HG03439 (cell line): ENCODE measurements at regions not wholly inside any gene's neighbourhood (a gene's known extent, or its start where the extent isn't known, plus 50 kb on each side); places are given as distances from the start of the nearest gene placed in this dataset.
"Not testable (repeated sequence)": the region's sequence is repeated elsewhere in the genome, so short reads cannot be mapped to it uniquely, and the experiment has no call there.

ENCODE experiments used
- ATAC-seq: cut with Tn5 transposase; IDR thresholded peaks from one replicate; pipeline ENCODE4 v1.9.1; 2021; ENCODE audit warnings: mild to moderate bottlenecking, moderate library complexity; ENCODE audit not compliant: unreplicated experiment

DNA sequence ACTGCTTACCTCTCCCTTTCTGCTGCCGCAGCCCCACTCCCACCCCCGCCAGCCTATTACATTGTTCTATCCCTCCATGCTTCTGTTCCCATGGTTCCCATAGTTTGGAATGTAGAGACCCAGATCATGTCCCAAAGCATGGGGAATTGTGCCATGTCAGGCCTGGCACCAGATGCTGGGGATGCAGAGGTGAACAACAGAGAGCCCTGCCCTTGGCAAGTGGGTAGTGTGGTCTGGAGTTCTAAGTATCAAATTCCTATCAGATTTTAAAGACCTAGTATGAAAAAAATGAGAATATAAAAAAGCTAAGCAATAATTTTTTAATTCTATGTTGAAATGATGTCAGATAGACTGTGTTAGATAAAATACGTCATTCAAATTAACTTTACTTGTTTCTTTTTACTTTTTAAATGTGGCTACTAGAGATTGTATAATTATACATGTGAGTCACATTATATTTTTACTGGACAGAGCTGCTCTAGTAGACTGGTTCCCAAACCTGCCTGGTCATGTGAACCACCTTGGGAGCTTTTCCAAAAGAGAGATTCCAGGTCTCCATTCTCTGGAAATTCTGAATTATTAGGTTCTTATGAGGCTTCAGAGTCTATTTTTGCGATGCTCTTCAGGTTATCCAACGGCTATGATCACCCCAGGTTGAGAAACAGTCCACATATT, 113.0 kb upstream of the DAB1 start:
- ATAC-seq, result no peak

DNA sequence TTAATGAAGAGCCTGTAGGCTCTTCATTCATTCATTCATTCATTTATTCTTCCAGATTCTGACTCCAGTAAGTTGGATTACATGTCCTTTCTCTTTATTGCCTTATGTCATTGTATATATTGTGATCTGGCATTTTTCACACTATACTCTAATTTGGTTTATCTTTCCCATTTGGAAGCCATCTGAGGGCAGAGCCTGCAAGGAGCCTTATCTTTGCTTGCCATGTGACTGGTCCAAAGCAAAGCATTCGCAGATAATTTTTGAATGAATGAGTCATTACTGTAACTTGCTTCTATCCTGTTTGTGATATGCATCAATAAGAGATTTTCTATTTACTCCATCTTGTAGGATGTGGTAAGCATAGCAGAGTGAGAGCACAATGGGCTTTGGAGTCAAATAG, 108.4 kb upstream of the DAB1 start:
- no peak for ATAC-seq

DNA sequence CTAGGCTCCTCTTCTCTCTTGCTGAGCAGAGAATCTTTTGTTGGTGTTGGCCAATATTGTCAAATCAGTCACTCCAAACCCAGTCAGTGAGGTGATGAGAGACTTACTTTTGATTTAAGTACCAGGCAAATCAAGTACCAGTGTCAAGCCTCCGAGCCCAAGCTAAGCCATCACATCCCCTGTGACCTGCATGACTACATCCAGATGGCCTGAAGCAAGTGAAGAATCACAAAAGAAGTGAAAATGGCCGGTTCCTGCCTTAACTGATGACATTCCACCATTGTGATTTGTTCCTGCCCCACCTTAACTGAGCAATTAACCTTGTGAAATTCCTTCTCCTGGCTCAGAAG, 107.0 kb upstream of the DAB1 start:
- ATAC-seq, result not testable (repeated sequence)

DNA sequence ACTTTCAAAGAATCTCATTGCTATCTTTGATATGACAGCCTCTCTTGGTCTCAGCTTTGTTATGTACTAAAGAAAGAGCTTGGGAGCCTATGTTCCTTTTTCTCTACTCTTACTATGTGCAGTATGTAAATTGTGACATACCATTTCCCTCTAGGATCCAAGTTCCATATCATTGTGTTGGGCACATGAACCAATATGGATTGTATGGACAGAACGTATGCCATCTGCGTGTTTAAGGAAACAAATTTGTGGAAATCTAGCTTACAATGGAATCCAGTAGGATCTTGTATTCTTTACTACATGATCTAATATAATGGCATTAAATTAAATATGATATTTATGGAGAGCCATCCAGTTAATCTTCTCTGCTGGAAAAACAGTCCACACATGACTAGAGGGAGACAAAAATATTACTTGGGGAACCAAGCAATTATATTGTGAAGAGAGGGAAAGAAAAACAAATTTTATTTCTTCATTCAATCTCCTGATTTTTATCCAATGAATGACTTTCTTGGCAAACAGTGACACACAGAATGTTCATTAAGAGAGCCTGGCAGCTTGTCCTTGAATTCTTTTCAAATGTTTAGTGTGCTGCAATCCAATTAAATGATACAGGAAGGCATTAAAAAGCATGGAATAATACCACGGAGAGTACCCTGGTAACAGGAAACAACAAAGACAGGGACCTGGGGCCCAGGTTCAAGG, 106.5 kb upstream of the DAB1 start:
- no peak for ATAC-seq

DNA sequence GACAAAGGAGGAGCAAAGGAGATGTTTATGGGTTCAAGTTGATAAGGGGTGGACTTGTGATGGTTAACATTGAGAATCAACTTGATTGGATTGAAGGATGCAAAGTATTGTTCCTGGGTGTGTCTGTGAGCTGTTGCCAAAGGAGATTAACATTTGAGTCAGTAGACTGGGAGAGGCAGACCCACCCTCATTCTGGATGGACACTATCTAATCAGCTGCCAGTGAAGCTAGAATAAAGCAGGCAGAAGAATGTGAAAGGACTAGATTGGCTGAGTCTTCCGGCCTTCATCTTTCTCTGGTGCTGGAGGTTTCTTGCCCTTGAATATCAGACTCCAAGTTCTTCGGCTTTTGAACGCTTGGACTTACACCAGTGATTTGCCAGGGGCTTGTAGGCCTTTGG, 98.7 kb upstream of the DAB1 start:
- no peak for ATAC-seq

DNA sequence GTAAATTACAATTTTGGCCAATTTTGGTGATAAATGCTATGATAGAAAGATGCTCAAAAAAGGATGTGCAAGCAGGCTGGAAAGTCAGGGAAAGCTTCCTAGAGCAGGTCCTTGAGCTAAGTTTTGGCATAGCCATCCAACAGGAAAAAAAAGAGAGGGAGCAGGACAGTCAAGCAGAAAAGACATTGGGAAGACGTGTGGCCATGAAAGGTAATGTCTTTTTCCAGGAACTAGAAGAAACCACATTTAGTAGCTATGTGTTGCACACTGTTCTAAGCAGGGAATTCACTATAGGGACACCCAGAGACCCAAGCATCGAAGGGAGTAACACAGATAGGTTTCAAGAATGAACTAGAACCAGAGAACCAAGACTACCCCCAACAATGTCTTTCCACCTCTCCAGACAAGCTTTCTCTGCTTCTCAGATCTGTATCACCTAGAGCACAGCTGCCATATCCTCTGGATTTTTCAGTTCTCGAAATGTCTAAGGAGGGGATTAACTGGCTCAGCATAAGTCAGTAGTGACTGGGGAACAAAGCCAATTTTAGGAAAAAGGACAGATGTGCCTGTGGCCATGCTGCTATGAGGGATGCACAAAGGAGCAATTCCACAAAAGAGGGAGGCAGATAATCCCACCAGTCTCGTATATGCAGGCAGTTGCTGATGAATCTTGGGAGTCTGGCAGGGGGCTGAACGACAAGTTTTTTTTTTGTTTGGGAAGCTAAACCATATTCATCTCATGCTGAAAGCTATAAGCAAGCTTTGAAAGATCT, 97.1 kb upstream of the DAB1 start:
- no peak for ATAC-seq

DNA sequence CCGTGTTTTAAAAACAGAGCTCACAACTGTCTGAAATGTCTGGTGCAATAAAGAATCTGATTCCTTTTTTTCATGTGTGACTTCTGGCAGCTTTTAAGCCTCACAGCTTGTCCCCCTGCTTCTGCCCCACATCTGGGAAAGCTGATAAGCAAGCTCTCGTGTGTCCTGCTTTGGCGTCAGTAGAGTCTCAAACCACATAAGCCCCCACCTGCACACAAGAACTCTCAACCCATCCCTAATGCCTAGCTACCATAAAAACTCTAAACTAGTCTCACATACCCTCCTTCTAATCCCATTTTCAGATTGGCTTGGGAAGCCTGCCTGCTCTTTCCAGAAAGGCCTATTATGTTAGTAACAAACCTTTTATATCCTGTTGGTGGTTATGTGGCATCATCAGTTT, 94.6 kb upstream of the DAB1 start:
- no peak for ATAC-seq

DNA sequence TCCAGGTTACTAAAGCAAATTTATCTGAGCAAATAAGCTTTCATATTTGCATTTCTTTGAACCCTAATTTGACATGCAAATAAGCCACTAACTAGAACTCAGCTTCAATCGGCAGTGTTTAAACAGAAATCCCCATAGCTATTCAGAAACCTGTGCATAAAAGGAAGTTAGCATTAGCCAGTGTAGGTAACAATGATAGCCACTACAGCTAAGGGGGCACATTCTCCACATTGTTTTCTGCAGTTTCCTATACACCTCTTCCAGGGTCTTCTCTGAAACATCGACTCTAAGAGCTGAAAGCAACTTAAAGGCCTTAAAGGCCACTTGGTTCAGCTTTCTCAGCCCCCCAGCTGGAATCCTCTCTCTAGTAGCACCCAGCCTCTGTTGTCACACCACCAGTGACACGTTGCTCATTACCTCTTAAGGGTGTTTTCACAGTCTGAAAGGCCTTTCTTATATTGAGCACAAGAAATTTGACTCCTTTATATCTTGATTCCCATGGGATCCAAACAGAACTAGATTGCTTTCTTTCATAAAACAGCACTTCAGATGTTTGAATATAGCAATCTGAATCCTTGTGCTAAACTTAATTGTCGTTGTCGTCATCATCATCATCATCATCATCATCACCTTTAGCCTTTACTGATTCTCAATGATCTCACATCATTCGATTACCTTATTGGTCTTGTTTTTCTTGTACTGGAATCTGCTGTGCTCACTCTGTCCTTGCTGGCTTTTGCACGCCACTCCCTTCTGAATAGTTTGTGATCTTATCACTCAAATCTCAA, 93.9 kb upstream of the DAB1 start:
- ATAC-seq, result no peak

DNA sequence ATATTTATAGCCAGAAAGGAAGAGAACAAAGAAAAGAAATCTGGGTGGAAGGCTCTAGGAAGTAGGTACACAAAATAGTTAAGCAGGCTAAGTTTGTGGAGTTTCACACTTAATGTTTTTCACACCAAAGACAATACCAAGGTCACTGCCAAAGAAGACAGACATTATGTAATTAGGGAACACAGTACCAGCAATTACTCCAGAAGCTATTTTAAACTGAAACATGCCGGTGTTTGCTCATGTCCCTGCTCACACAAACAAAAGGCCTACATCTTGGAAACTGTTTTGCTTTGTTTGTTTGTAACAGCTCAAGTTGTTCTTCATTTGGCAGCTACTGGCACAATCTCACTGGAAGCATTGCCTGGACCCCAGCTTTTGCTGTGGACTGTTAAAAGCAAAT, 88.5 kb upstream of the DAB1 start:
- no peak for ATAC-seq

DNA sequence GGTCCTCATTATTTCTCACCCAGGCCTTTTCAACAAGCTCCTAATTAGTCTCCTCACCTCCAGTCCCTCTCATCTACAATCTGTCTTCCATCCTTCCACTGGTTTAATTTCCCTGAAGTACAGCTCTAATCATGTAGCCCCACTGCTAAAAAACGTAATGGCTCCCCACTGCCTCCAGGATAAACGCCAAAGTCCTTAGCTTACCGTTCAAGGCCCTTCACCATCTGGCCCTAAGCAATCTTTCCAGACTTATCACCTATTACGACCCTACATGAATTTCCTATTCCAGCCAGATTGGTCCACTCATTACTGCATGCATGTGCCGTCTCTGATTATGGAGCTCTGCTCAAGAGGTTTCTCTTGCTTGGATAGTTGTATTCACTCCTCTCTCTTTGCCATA, 83.1 kb upstream of the DAB1 start:
- no peak for ATAC-seq

DNA sequence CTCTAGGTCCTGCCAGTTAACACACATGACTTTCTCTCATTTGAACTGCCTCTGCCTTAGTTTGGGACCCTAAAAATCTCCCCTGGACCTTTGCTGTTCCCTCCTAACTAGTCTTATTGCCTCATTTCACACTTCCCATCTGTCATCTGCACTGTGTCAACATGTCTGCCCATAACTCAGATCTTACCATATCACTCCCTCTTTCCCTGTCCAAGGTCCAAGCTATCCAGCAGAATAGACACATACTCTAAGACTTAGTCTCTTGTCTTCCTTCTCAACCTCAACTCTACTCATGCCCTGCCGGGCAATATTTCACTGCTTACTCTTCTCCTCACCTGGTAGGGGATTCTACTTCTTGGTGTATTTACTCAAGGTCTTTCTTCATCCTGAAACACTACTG, 79.5 kb upstream of the DAB1 start:
- no peak for ATAC-seq

DNA sequence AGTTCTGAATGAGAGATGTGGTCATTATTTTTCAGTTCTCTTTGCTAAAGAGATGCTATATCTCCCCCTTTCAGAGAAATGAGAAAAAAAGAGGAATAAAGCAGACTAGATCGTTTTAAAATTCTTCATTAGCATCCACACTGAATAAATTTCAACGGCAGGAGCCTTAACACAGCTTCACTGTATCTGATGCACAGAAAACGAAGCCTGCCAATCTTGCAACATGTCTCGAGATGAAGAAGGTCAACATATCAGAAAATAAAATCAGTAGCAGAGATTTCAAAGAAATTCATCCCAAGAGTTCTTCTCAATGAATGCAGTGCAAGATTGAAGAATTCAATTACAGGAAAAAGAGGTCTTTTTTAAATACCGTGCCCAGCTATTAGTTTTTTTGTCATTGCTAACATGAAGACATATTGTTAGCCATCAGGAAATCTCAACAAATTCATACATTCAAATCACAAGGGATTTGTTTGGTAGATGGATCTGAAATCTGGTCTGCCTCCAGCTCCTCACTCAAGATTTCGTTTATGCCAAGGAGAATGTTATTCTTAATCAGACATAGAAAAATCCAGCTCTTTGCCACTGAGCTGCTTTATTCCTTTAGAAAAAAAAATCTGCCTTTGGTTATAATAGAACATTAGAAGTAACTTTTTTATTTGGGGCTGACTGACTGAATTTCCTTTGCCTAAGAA, 76.4 kb upstream of the DAB1 start:
- no peak for ATAC-seq

DNA sequence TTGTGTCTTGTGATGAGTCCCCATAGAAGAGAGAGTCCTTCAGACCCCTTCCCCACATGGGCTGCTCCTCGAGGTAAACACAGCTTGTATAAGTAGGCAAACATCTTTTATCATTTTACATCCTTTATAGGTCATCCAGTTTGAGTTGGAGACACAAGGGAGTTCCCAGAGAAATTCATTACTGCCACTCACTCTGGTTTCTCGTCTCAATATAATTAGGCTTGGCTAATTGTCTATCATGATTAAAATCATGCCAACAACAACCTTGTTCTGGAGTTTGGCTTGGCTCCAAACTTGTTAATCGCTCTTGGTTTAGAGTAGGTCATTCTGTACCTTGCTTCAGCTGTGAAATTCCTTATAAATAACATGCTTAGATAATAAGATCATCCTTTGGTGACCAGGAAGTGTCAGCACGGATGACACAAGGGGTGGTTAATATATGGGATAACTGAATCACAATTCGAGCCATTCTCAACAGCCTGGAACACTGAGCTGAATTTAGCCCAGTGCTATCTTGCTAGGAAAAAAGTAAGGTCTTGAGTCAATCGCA, 70.7 kb upstream of the DAB1 start:
- no peak for ATAC-seq

DNA sequence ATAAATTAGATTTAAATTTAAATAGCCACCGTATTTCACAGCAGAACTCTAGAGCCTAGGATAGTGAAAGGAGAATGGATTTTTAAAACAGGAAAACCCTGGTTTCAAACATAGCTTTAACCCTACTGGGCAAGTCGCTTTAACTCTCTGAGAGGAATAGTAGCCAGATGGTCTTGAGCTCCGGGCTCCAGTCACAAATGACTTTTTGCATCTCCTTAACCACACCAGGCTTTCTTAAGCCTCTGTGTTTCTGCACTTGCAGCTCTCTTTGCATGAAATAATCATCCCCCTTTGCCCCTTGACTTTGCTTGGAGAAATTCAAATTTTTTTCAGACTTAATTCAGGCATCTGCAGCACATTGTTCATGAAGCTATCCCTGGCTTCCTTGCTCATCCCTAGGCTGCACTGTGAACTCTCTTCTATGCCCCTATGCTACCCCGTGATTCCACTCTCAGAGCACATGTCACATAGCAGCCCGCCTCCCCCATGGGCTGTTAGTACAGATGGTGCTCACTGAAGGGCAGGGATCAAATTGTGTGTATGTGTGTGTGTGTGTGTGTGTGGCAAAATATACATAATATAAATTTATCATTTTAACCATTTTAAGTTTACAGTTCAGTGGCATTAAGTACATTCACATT, 68.8 kb upstream of the DAB1 start:
- no peak for ATAC-seq

DNA sequence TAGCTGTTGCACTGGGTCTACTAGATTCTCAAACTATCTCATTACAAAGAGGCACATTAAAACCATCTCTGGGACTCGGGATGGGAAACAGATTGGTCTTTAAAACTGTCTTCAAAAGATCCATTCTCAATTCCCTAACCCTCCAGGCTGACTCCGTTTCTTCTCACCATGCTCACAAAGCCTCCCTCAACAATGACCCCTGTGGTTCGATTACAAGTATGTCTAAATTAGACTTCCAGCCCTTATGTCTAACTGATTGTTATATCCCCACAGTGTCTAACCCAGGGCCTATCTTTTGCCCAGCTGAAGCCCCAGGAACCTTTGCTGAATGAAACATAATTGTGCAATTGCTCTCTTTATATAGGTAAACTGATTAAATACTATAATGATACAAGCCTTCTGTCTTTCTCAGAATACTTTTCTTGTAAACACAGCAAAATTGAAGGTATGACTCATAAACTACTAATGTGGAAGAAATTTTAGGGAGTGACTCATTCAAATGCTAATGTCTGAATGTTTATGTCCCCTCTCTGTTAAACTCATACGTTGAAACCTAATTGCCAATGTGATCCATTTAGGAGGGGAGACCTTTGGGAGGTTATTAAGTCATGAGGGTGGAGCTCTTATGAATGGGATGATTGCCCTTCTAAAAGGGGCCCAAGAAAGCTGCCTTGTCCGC, 65.6 kb upstream of the DAB1 start:
- ATAC-seq, result no peak

DNA sequence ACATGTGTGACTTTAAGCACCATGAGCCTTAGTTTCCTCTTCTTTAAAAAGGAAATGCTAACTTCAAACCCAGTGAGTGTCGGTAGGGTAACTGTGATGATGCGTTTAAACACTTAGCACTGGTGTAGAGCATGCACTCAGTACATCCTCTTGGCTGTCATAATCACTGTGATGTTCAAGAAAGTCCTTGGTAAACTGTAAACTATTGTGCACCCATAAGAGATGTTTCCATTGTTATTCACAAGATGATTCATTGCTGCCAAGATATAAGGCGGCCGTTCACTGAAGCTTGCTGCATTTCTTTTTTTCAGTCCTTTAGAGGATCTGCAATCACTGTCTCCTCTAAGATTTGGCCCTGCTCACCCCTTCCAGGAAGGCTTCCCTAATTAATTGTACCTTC, 61.8 kb upstream of the DAB1 start:
- no peak for ATAC-seq

DNA sequence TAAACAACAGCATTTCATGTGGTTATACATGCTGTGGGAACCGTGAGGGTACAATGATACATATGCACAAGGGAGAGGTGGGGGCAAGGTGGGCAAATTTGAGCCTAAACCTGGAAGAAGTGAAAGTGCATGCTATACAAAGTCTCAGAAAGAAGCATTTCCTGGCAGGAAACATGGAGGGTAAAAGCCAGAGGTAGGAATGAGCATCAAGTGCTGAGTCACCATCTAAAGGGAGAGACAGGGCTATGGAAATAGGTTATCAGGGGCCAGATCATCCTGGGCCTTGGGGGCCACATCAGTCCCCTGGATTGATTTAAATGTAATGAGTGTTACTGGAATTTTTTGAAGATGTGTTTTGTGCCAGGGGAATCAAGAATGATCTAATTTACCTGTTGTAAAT, 60.1 kb upstream of the DAB1 start:
- ATAC-seq, result no peak

DNA sequence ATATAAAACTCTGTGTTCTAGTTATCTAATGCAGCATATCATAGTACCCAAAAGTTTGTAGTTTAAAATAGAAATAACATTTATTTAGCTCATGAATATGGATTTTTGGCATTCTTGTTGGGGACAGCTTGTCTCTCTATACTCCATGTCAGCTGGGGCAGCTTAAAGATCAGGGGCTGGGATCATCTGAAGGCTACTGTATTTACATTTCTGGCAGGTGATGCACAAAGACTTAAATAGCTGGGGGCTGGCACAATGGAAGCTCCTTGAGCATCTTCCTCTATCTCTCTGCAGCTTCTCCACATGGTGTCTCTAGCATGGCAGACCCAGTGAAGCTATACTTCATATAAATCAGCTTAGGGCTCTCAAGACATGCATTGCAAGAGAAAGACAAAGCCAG, 55.6 kb upstream of the DAB1 start:
- no peak for ATAC-seq

DNA sequence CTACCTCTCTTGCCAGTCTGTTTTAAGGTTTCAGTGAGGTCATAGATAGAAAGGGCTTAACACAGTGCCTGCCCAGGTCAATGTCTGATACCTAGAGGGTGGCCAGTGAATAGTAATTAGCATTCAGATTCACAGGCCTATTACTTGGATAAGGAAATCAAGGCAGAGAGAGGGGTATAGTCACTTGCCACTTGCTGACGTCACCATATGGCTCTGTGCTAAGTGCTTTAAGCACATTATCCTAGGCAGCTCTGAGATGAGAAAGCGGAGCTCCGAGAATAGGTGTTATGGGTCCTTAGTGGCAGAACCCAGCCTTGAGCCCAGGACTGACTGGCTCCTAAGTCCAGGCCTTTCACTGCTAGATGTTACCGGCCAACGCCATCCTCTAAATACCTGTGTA, 51.5 kb upstream of the DAB1 start:
- no peak for ATAC-seq
